Inflammatory macrophage (primary cell): ENCODE measurements at regions not wholly inside any gene's neighbourhood (a gene's known extent, or its start where the extent isn't known, plus 50 kb on each side); places are given as distances from the start of the nearest gene placed in this dataset.
"Not testable (repeated sequence)": the region's sequence is repeated elsewhere in the genome, so short reads cannot be mapped to it uniquely, and the experiment has no call there.

Source experiments
- DNase-seq, 2 donors: peaks; one replicate each; pipeline ENCODE4 v3.0.0-alpha.2; 2020 to 2022

- DNase-seq, result no peak
These were observed 118.1 kb upstream of the NEIL3 start for GRCh38 chr4:177191586-177191985.

- DNase-seq, result no peak
These were observed 117.7 kb upstream of the NEIL3 start for GRCh38 chr4:177191991-177192390.

- DNase-seq, result not testable (repeated sequence)
These were observed 116.5 kb upstream of the NEIL3 start for GRCh38 chr4:177193024-177193715.

GRCh38 chr4:177194906-177195305 is 114.8 kb upstream of the NEIL3 start:
- no peak for DNase-seq

- DNase-seq, result no peak
These were observed 113.1 kb upstream of the NEIL3 start for GRCh38 chr4:177196615-177197014.

GRCh38 chr4:177201614-177202013 is 108.1 kb upstream of the NEIL3 start:
- no peak for DNase-seq

GRCh38 chr4:177204126-177204525 is 105.5 kb upstream of the NEIL3 start:
- no peak for DNase-seq

GRCh38 chr4:177214935-177215334 is 94.7 kb upstream of the NEIL3 start:
- DNase-seq, result no peak

GRCh38 chr4:177220376-177220775 is 89.3 kb upstream of the NEIL3 start:
- peak in 1 of 2 donors; percentile 3 for DNase-seq

- no peak for DNase-seq
These were observed 86.9 kb upstream of the NEIL3 start for GRCh38 chr4:177222781-177223180.

- DNase-seq, result no peak
These were observed 84.1 kb upstream of the NEIL3 start for GRCh38 chr4:177225605-177226004.

- DNase-seq, result no peak
These were observed 82.0 kb upstream of the NEIL3 start for GRCh38 chr4:177227636-177228035.

- DNase-seq, result no peak
These were observed 81.1 kb upstream of the NEIL3 start for GRCh38 chr4:177228599-177228998.

GRCh38 chr4:177229331-177229730 is 80.3 kb upstream of the NEIL3 start:
- no peak for DNase-seq

- DNase-seq, result no peak
These were observed 77.2 kb upstream of the NEIL3 start for GRCh38 chr4:177232473-177232872.

- DNase-seq, result no peak
These were observed 74.6 kb upstream of the NEIL3 start for GRCh38 chr4:177235026-177235425.

- DNase-seq, result no peak
These were observed 72.8 kb upstream of the NEIL3 start for GRCh38 chr4:177236886-177237285.

GRCh38 chr4:177237291-177237690 is 72.4 kb upstream of the NEIL3 start:
- DNase-seq, result no peak

- DNase-seq, result no peak
These were observed 70.2 kb upstream of the NEIL3 start for GRCh38 chr4:177239477-177239876.

- no peak for DNase-seq
These were observed 69.8 kb upstream of the NEIL3 start for GRCh38 chr4:177239878-177240277.

- no peak for DNase-seq
These were observed 66.9 kb upstream of the NEIL3 start for GRCh38 chr4:177242651-177243286.

- no peak for DNase-seq
These were observed 62.8 kb upstream of the NEIL3 start for GRCh38 chr4:177246641-177247584.

GRCh38 chr4:177250056-177250696 is 59.5 kb upstream of the NEIL3 start:
- peak; percentile 62 to 73 for DNase-seq
